HCT116 (cell line): ENCODE measurements at regions not wholly inside any gene's neighbourhood (a gene's known extent, or its start where the extent isn't known, plus 50 kb on each side); places are given as distances from the start of the nearest gene placed in this dataset.

Experiments
- CTCF ChIP-seq, 3 experiments: fragments of 200-600 bp in 1 of 3; sonication (generic) in 1 of 3; IDR thresholded peaks in 2 of 3; conservative IDR thresholded peaks in 1 of 3; 2 replicates each; pipeline ENCODE4 v1.5.1; 2012 to 2017; ENCODE audit warnings: low read depth in 2 of 3, low read length in 2 of 3, antibody characterized with exemption in 1 of 3, borderline replicate concordance in 1 of 3, control low read depth in 1 of 3, mild to moderate bottlenecking in 1 of 3, mixed read lengths in 1 of 3, mixed run types in 1 of 3, moderate library complexity in 1 of 3; ENCODE audit not compliant: insufficient read depth in 1 of 3
- EZH2 ChIP-seq: fragments of 200-600 bp; sonication (generic); IDR thresholded peaks from 2 replicates; pipeline ENCODE4 v1.6.1; 2017; ENCODE audit warnings: antibody characterized with exemption, mixed run types
- POLR2A ChIP-seq: IDR thresholded peaks from 2 replicates; pipeline ENCODE4 v1.7.0; 2011; ENCODE audit warnings: borderline replicate concordance; ENCODE audit not compliant: insufficient read depth, insufficient read length; ENCODE audit errors: extremely low read depth

GRCh38 chr7:90064370-90064769, 89.9 kb upstream of the STEAP1 start:
- no peak for TF ChIP-seq CTCF (IDR thresholded peaks at IDR 0.05 in 2 of 3, conservative IDR thresholded peaks at IDR 0.05 in 1 of 3; ENCODE audit: borderline replicate concordance in 1 of 3, insufficient read depth in 1 of 3, low read depth in 2 of 3, low read length in 2 of 3)
- no peak for TF ChIP-seq POLR2A
- no peak for TF ChIP-seq EZH2
